Left cardiac atrium (tissue), 4 donors: ENCODE measurements at regions not wholly inside any gene's neighbourhood (a gene's known extent, or its start where the extent isn't known, plus 50 kb on each side); places are given as distances from the start of the nearest gene placed in this dataset.

ENCODE experiments used
- ATAC-seq, 2 donors: fragments of 200-7000 bp; cut with Tn5 transposase; one replicate each; pipeline ENCODE4 v1.9.1; 2020; ENCODE audit warnings: mild to moderate bottlenecking in 2 of 2, moderate library complexity in 2 of 2
- DNase-seq: peaks from one replicate; pipeline ENCODE4 v3.0.0-alpha.2; 2020
- intact Hi-C, 2 donors: fragments of 100-400 bp; cut with DNase I; formaldehyde crosslinking; loops; one replicate each; pipeline versions ENCODE4 v1.14.1 to v1.15.1; 2022 to 2023
- donor health status: DM: no; HTN: yes; CAD: no.
- donor health status: DM: no; HTN: yes; CAD: no; lungs with severe emphysema.
- donor health status: DM: yes; HTN: yes; CAD: no.
- donor health status: Dilated cardiomyopathy.

GRCh38 chr3:178370387-178370786, 165.8 kb upstream of the KCNMB2 start:
- no peak for DNase-seq
- no peak for ATAC-seq

GRCh38 chr3:178381555-178381954, 154.7 kb upstream of the KCNMB2 start:
- DNase-seq, result no peak
- no peak for ATAC-seq
- intact Hi-C loops, result no loop called here

More at GRCh38 chr3:178370387-178370786, 165.8 kb upstream of the KCNMB2 start:
- intact Hi-C loops, result no loop called here

- no peak for DNase-seq
- intact Hi-C loops, result no loop called here
- no peak for ATAC-seq
Measured at GRCh38 chr3:178381971-178382448, 154.2 kb upstream of the KCNMB2 start.

- no peak for ATAC-seq
Measured at GRCh38 chr3:178382449-178383061, 153.7 kb upstream of the KCNMB2 start.

GRCh38 chr3:178384321-178385230, 151.7 kb upstream of the KCNMB2 start:
- DNase-seq (no peak), ATAC-seq (peak; percentile 69 to 81)
- intact Hi-C loops, result loop anchor here in 1 of 2 donors (5.0 kb wide), 1 partner anchor 1337 kb away; no protein-coding TSS in a partner anchor

More at GRCh38 chr3:178382449-178383061, 153.7 kb upstream of the KCNMB2 start:
- intact Hi-C loops, result no loop called here
- DNase-seq, result no peak

- intact Hi-C loops, result loop anchor here in 1 of 2 donors (5.0 kb wide), 1 partner anchor 1338 kb away; no protein-coding TSS in a partner anchor
- ATAC-seq, result peak; percentile 60 to 70
- no peak for DNase-seq
Measured at GRCh38 chr3:178385280-178385952, 150.8 kb upstream of the KCNMB2 start.

- intact Hi-C loops, result loop anchor here in 1 of 2 donors (5.0 kb wide), 1 partner anchor 1339 kb away; no protein-coding TSS in a partner anchor
- ATAC-seq (no peak), DNase-seq (no peak)
Measured at GRCh38 chr3:178386401-178386800, 149.8 kb upstream of the KCNMB2 start.

GRCh38 chr3:178386880-178387279, 149.4 kb upstream of the KCNMB2 start:
- intact Hi-C loops, result loop anchor here in 1 of 2 donors (5.0 kb wide), 1 partner anchor 1340 kb away; no protein-coding TSS in a partner anchor
- ATAC-seq, result no peak
- DNase-seq, result no peak

- no peak for DNase-seq
- intact Hi-C loops, result loop anchor here in 1 of 2 donors (5.0 kb wide), 1 partner anchor 1341 kb away; no protein-coding TSS in a partner anchor
- no peak for ATAC-seq
Measured at GRCh38 chr3:178388473-178388872, 147.8 kb upstream of the KCNMB2 start.

- ATAC-seq (no peak), DNase-seq (no peak)
- intact Hi-C loops, result loop anchor here in 1 of 2 donors (5.0 kb wide), 1 partner anchor 1342 kb away; no protein-coding TSS in a partner anchor
Measured at GRCh38 chr3:178389258-178389657, 147.0 kb upstream of the KCNMB2 start.

- ATAC-seq (no peak), DNase-seq (no peak)
- intact Hi-C loops, result no loop called here
Measured at GRCh38 chr3:178392511-178392926, 143.7 kb upstream of the KCNMB2 start.

- intact Hi-C loops, result no loop called here
- ATAC-seq (no peak), DNase-seq (no peak)
Measured at GRCh38 chr3:178393146-178393545, 143.1 kb upstream of the KCNMB2 start.

GRCh38 chr3:178393824-178394223, 142.4 kb upstream of the KCNMB2 start:
- DNase-seq, result no peak
- peak in 1 of 2 donors; percentile 37 for ATAC-seq
- intact Hi-C loops, result no loop called here

- intact Hi-C loops, result no loop called here
Measured at GRCh38 chr3:178396318-178396717, 139.9 kb upstream of the KCNMB2 start.

GRCh38 chr3:178397202-178397601, 139.0 kb upstream of the KCNMB2 start:
- intact Hi-C loops, result no loop called here
- DNase-seq, result no peak
- ATAC-seq, result no peak

More at GRCh38 chr3:178396318-178396717, 139.9 kb upstream of the KCNMB2 start:
- ATAC-seq (no peak), DNase-seq (no peak)

GRCh38 chr3:178397836-178398235, 138.4 kb upstream of the KCNMB2 start:
- intact Hi-C loops, result no loop called here
- ATAC-seq (no peak), DNase-seq (no peak)

GRCh38 chr3:178404961-178405360, 131.3 kb upstream of the KCNMB2 start:
- intact Hi-C loops, result no loop called here
- ATAC-seq (no peak), DNase-seq (no peak)

GRCh38 chr3:178405531-178405930, 130.7 kb upstream of the KCNMB2 start:
- intact Hi-C loops, result no loop called here
- DNase-seq (no peak), ATAC-seq (peak in 1 of 2 donors; percentile 27)

GRCh38 chr3:178406206-178406605, 130.0 kb upstream of the KCNMB2 start:
- intact Hi-C loops, result no loop called here
- ATAC-seq (no peak), DNase-seq (no peak)
